ENCODE measurements at regions not wholly inside any gene's neighbourhood (a gene's known extent, or its start where the extent isn't known, plus 50 kb on each side); places are given as distances from the start of the nearest gene placed in this dataset.

- Histone ChIP-seq H3K36me3 (no peaks in the 10 kb centered on the region), H3K4me3 (ENCODE audit: low read depth, low read length) (no peak overlapping the region), H3K27me3 (ENCODE audit: insufficient read depth, low read depth, severe bottlenecking) (no peaks in the 10 kb centered on the region), H3K9me3 (ENCODE audit: severe bottlenecking) (no peaks in the 10 kb centered on the region), H3K27ac (no peak overlapping the region)
- DNase-seq, result no peak
- no peak for TF ChIP-seq CTCF (IDR thresholded peaks at IDR 0.05; ENCODE audit: low read depth, low read length)
Observed at GRCh38 chr11:10641912-10642697, 51.5 kb downstream of the IRAG1 start.

GRCh38 chr11:10641177-10641911 lies 52.2 kb downstream of the IRAG1 start:
- Histone ChIP-seq H3K27me3 (ENCODE audit: insufficient read depth, low read depth, severe bottlenecking) (no peaks in the 10 kb centered on the region), H3K9me3 (ENCODE audit: severe bottlenecking) (no peaks in the 10 kb centered on the region), H3K4me3 (ENCODE audit: low read depth, low read length) (no peak overlapping the region), H3K36me3 (no peaks in the 10 kb centered on the region), H3K27ac (no peak overlapping the region)
- no peak for TF ChIP-seq CTCF (IDR thresholded peaks at IDR 0.05; ENCODE audit: low read depth, low read length)
- no peak for DNase-seq

- Histone ChIP-seq H3K9me3 (ENCODE audit: severe bottlenecking) (no peaks in the 10 kb centered on the region), H3K27me3 (ENCODE audit: insufficient read depth, low read depth, severe bottlenecking) (no peaks in the 10 kb centered on the region), H3K36me3 (no peaks in the 10 kb centered on the region), H3K27ac (no peak overlapping the region), H3K4me3 (ENCODE audit: low read depth, low read length) (no peak overlapping the region)
- peak; percentile 50 for DNase-seq
- TF ChIP-seq CTCF (IDR thresholded peaks at IDR 0.05; ENCODE audit: low read depth, low read length), result no peak
Observed at GRCh38 chr11:10640308-10640707, 53.2 kb downstream of the IRAG1 start.

- no peak for DNase-seq
Observed at GRCh38 chr11:10639350-10639749, 54.2 kb downstream of the IRAG1 start.

GRCh38 chr11:10638316-10638925 lies 55.1 kb downstream of the IRAG1 start:
- no peak overlapping the region for H3K27ac ChIP-seq
- H3K4me3 ChIP-seq (ENCODE audit: low read depth, low read length), result no peak overlapping the region
- H3K27me3 ChIP-seq (ENCODE audit: insufficient read depth, low read depth, severe bottlenecking), result no peaks in the 10 kb centered on the region
- DNase-seq, result no peak
- H3K9me3 ChIP-seq (ENCODE audit: severe bottlenecking), result no peaks in the 10 kb centered on the region
- no peak for TF ChIP-seq CTCF (IDR thresholded peaks at IDR 0.05; ENCODE audit: low read depth, low read length)
- H3K36me3 ChIP-seq, result no peaks in the 10 kb centered on the region

More at GRCh38 chr11:10639350-10639749, 54.2 kb downstream of the IRAG1 start:
- Histone ChIP-seq H3K27ac (no peak overlapping the region), H3K4me3 (ENCODE audit: low read depth, low read length) (no peak overlapping the region), H3K9me3 (ENCODE audit: severe bottlenecking) (no peaks in the 10 kb centered on the region), H3K27me3 (ENCODE audit: insufficient read depth, low read depth, severe bottlenecking) (no peaks in the 10 kb centered on the region), H3K36me3 (no peaks in the 10 kb centered on the region)
- TF ChIP-seq CTCF (IDR thresholded peaks at IDR 0.05; ENCODE audit: low read depth, low read length), result no peak

All from WERI-Rb-1 (cell line).